Muscle of arm (tissue), 1 donor: ENCODE measurements at regions not wholly inside any gene's neighbourhood (a gene's known extent, or its start where the extent isn't known, plus 50 kb on each side); places are given as distances from the start of the nearest gene placed in this dataset.

Experiments
- DNase-seq: peaks from one replicate; pipeline ENCODE4 v3.0.0-alpha.2; 2013

DNA sequence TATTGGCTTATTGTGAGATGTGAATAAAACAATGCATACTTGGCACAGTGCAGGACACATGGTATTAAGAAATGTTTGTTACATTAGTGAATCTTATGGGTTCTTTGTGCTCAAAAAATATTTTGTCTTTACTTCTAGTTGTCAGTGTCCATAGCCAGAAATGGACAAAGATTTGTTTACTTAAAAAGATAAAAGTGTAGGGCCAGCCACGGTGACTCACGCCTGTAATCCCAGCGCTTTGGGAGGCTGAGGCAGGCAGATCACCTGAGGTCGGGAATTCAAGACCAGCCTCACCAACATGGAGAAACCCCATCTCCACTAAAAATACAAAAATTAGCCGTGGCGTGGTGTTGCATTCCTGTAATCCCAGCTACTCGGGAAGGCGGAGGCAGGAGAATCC, 654.6 kb upstream of the NEGR1 start:
- no peak for DNase-seq

GRCh38 chr1:72936151-72936740, 653.9 kb upstream of the NEGR1 start:
- DNase-seq = no peak

GRCh38 chr1:72932025-72932424, 649.7 kb upstream of the NEGR1 start:
- DNase-seq = no peak

GRCh38 chr1:72930528-72930927, 648.2 kb upstream of the NEGR1 start:
- no peak for DNase-seq

GRCh38 chr1:72918940-72919339, 636.6 kb upstream of the NEGR1 start:
- no peak for DNase-seq

DNA sequence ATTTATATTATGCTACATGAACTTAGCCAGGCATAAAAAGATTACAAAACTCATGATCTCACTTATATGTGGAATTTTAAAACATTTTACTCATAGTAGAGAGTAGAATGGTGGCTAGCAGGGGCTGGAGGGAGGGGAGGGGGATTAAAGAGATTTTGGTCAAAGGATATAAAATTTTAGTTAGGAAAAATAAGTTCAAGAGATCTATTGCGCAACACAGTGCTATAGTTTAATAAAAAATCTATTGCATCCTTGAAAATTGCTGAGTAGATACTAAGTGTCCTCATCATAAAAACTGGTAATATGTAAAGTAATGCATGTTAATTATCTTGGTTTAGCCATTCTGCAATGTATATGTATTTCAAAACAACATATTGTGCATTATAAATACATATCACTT, 635.6 kb upstream of the NEGR1 start:
- no peak for DNase-seq

DNA sequence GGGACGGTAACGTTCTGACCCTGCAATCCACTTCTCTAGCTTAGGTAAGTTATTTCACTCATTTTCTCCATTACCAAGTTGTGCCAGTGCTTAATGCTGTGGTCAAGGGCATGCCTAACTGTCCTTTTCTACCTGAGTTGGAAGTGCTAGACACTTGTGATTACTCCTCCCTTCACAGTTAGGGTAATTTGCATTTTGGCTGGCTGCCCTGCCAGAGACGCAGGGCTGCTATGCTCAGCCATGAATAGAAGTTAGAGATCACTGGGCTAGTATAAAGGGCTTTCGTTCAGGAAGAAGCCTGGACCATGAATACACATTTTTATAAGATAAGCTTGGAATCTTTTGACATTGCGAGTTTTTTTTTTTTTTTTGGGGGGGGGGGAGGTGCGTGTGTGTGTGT, 633.2 kb upstream of the NEGR1 start:
- DNase-seq = no peak

GRCh38 chr1:72911656-72912055, 629.3 kb upstream of the NEGR1 start:
- no peak for DNase-seq

DNA sequence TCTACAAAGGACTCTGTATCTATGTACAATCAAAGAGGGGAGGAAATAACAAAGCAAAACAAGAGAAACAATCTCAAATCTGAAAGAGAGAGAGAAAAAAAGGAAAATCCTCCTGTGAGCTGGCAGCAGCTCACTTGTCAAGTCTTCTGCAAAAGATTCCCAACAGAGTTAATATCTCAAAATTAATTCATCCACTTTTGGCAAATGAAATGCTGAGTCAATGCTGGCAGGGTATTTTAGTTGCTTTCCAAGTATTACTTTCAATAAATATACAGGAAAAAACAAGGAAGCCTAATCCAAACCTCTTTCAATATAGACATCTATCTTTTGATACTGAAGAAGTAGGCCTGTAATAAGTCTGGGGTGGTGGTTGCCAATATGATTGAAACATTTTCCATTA, 613.9 kb upstream of the NEGR1 start:
- DNase-seq = peak; percentile 38

DNA sequence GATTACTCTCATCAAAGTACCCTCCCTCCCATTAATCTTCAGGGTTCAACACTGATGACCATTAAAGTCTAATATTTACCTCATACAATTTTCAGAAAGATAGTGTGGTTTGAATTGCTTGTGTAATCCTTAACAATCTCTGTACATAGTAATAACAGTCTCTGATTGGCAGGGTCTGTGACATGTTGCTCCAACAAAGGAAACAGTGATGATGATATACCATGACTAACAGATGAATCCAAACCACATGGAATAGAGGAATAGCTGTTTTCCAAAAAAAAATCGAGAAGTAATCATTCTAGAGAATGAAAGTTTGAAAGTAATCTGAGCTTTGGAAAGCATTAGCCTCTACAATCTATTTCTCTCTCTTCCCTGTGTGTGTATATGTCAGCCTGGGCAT, 610.1 kb upstream of the NEGR1 start:
- DNase-seq = no peak

DNA sequence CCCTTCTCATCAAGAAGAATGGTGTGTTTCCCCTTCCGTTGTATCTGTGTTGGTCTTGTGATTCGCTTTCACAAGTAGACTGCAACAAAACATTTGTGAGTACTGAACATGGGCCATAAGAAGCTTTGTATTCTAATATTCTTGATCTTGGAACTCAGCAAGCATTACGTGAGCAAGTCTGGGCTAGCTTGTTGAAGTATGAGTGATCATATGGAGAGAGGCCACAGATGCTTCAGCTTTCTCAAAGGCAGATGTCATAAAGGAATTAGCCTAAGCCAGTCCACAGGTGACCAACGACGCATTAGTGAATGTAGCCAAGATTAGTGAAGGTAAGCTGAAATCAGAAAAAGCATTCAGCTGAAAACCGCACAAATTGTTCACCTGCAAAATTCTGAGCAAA, 609.6 kb upstream of the NEGR1 start:
- no peak for DNase-seq

DNA sequence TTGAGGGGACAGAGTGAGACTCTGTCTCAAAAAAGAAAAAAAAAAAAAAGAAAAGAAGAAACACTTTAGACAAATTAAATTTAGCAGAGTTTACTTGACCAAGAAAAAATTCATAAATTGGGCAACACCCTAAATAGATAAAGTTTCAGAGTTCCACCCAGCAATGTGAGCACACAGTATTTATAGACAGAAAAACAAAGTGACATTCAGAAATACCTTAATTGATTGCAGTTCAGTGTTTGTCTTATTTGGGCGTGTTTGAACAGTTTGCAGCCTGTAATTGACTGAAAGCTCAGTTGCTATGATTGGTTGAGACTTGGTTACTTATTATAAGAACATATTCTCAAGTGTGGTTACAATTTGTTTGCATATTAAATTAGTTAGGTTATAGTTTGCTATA, 603.5 kb upstream of the NEGR1 start:
- no peak for DNase-seq

DNA sequence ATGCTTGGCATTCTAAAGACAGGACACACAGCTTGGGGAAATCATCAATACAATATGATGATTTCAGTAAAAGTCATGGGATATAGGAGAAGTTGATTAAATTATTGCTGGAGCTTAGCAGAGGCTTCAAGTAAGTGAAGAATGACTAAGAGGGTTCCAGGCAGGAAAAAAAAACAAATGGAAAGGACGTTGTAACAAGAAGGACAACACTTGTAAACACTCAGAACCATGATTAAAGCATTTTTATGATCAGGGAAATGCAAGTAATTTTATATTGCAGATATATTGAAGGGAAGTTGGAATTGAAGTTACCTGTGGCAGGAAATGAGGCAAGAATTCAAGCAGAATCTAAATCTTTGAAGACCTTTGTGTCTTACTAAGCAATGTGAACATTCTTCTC, 602.7 kb upstream of the NEGR1 start:
- DNase-seq = no peak

GRCh38 chr1:72869873-72870272, 587.5 kb upstream of the NEGR1 start:
- DNase-seq = no peak

DNA sequence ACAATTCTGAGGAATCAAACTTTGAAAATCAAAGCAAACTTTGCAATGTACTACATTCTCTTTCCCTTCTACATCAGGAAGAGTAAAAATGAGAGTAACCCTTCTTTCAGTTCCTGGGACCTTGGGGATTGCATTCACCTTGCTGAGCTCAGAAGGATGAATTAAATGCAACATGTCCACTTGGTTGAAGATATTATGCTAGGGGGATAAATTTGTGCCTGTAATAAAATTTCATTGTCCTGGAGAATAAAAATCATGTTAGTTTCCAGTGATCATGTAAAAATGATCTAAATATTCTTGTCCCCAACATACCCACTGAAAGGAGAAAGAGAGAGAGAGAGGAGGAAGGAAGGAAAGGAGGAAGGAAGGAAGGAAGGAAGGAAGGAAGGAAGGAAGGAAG, 587.1 kb upstream of the NEGR1 start:
- DNase-seq = no peak

DNA sequence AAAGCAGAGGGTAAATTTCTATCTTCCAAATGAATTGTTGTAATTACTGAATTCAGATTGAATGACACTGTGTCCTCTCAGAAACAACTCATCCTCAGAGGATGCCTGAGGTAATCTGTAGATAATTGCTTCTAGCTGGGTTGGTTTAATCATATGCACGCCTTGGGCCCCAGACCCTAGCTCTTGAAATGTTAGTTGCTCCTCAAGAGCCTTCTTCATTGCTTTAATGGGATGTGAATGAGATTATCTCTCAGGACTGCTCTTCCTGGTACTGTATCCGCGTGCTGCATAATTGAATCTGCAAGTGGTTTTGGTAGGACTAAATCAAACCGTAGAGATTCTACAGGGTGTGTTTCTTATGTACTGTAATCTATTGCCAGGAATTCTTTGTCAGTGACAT, 569.3 kb upstream of the NEGR1 start:
- DNase-seq = no peak

DNA sequence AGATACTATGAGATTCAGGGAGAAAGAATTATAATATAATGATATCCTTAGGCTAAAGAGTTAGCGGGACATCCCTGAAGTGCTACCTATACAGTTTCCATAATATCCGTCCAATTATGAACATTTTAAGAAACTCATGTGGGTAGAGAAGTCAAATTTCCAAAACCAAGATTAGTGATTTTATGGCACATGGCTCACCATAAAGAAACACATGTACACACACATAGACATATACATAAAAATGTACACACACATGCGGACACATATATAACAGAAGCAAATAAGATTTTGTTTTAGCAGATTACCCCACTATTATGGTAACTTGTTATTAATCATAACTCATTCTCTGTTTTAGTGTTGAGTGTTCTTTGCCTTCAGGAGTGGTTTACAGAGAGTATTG, 566.7 kb upstream of the NEGR1 start:
- DNase-seq = no peak

DNA sequence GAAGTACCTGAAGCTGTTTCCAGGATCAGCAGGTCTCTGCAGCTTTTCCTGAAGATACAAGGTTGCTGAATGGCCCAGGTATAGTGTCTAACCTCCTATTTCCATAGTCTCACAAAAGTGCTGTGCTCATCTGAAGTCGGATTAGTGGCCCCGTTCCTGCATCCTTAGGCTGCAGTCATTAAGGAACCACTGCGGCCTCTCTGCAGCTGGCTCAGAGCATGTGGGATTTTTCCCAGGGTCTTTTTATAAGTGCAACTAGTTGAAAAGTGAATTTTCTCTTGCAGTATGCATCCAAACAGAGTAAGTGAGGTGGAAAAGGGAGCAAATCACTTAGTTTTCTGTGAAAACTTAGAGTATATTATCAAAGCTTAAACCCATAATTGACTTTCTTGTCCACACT, 565.3 kb upstream of the NEGR1 start:
- DNase-seq = no peak

DNA sequence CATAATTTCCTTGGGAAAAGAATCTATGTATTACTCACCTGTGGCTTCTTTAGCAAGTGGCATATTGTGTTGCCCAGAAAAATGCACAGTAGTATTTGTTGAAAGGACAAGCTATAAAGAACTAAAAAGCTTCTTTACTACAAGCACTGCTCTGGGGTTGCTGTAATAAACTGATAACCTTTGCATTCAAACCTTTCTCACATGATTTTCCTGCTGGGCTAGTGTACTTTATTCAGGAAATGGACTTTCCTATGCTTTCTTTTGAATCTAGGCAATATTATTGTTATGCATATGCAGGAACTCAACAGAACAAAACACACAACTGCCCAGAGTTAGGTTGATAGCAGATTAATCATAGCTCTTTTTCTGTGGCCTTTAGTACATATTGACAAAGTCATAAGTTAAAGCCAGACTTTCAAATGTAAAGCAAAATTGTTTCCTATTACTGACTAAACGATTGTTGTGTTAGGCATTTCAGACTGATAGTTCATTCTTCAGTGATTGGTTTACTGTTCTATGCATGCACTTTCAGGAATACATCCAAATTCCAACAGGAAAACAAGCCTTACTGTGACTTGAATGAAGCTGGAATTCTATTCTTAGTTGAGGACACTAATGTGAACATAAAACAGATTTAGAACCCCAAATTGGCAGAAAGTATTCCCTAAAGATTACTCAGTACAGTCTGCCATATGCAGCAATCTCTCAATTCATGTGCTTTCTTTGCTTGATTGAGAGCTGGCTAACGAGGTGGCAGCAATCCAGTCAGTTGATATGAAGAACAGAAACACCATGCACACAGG, 564.3 kb upstream of the NEGR1 start:
- no peak for DNase-seq

- no peak for DNase-seq
Measured at GRCh38 chr1:72845981-72846380, 563.6 kb upstream of the NEGR1 start.

DNA sequence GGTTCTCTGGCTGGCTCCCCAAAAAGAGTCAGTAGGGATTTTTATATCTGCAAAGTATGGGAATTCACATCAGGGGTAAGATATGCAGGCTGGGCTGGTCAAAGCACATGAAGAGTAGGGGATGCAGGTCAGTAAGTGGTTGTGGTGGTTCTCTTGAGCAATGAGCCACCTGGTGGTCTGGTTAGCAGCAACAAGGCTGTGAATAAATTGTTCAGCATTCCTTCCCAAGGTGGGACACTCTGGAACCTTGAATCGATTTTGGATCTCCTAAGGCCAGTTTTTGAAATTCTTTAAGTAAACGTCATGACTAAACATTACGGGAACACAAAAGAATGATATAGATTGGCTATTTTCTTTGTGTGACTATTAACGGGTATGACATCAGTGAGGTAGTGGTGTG, 563.0 kb upstream of the NEGR1 start:
- no peak for DNase-seq

DNA sequence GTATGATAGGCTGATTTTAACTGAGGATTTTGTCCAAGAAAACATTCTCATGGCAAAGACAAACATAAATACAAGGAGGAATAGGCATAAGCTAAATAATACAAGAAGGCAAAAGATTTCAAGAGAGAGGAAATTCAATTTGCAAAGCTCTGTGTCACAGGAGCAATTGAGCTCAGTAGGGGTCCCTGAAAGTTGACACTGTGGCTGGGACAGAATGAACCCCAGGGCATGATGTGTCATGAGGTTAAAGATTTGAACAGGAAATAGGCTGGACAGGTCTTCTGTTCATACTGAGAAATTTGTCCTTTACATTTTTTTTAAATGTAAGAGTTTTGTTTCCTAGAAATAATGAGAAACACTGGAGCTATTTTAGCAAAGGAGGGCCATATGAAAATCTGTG, 555.4 kb upstream of the NEGR1 start:
- no peak for DNase-seq

- no peak for DNase-seq
Measured at GRCh38 chr1:72830606-72831390, 548.5 kb upstream of the NEGR1 start.
